Progenitor cell of endocrine pancreas (in vitro differentiated cells): ENCODE measurements at regions not wholly inside any gene's neighbourhood (a gene's known extent, or its start where the extent isn't known, plus 50 kb on each side); places are given as distances from the start of the nearest gene placed in this dataset.

Source experiments
- DNase-seq: peaks from one replicate; pipeline ENCODE4 v3.0.0; 2021; ENCODE audit warnings: low spot score; ENCODE audit not compliant: unreplicated experiment
- H3K27ac Mint-ChIP-seq: 2 replicates; pipeline ENCODE4 v1.8.0; 2021; ENCODE audit warnings: mild to moderate bottlenecking, moderate library complexity, mixed read lengths
- H3K27me3 Mint-ChIP-seq: 2 replicates; pipeline ENCODE4 v1.8.0; 2021; ENCODE audit warnings: mixed read lengths
- H3K36me3 Mint-ChIP-seq: 2 replicates; pipeline ENCODE4 v1.8.0; 2022; ENCODE audit warnings: mixed read lengths; ENCODE audit not compliant: insufficient read depth
- H3K4me1 Mint-ChIP-seq: 2 replicates; pipeline ENCODE4 v1.8.0; 2021; ENCODE audit warnings: low read depth, mixed read lengths
- H3K4me3 Mint-ChIP-seq: 2 replicates; pipeline ENCODE4 v1.8.0; 2021; ENCODE audit warnings: low read depth, mild to moderate bottlenecking, moderate library complexity, mixed read lengths
- H3K9me3 Mint-ChIP-seq: 2 replicates; pipeline ENCODE4 v1.8.0; 2021; ENCODE audit warnings: low read depth, mixed read lengths
- TF ChIP-seq, protein P1 (sequence below): fragments of 200-600 bp; sonication (generic); IDR thresholded peaks from one replicate; pipeline ENCODE4 v1.5.0; 2021; ENCODE audit warnings: antibody characterized with exemption, mild to moderate bottlenecking; ENCODE audit not compliant: unreplicated experiment

DNA sequence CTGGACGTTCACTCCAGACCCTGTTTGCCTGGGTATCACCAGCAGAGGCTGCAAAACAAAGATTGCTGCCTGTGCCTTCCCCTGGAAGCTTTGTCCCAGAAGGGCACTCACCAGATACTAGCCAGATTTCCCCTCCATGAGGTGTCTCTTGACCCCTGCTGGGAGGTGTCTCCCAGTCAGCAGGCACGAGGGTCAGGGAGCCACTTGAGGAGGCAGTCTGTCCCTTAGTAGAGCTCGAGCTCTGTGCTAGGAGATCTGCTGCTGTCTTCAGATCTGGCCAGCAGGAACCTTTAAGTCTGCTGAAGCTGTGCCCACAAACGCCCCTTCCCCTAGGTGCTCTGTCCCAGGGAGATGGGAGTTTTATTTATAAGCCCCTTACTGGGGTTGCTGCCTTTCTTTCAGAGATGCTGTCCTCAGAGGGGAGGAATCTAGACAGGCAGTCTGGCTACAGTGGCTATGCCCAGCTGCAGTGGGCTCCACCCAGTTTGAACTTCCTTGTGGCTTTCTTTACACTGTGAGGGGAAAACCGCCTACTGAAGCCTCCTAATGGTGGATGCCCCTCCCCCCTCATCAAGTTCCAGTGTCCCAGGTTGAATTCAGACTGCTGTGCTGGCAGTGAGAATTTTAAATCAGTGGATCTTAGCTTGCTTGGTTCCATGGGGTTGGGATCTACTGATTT lies 253.9 kb downstream of the SPATA31D1 start:
- H3K4me3 Mint-ChIP-seq = no peak overlapping the region
- TF ChIP-seq, protein P1, sequence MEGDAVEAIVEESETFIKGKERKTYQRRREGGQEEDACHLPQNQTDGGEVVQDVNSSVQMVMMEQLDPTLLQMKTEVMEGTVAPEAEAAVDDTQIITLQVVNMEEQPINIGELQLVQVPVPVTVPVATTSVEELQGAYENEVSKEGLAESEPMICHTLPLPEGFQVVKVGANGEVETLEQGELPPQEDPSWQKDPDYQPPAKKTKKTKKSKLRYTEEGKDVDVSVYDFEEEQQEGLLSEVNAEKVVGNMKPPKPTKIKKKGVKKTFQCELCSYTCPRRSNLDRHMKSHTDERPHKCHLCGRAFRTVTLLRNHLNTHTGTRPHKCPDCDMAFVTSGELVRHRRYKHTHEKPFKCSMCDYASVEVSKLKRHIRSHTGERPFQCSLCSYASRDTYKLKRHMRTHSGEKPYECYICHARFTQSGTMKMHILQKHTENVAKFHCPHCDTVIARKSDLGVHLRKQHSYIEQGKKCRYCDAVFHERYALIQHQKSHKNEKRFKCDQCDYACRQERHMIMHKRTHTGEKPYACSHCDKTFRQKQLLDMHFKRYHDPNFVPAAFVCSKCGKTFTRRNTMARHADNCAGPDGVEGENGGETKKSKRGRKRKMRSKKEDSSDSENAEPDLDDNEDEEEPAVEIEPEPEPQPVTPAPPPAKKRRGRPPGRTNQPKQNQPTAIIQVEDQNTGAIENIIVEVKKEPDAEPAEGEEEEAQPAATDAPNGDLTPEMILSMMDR = no peak
- no peak for DNase-seq
- H3K9me3 Mint-ChIP-seq = peaks cover 38% of the 10 kb centered on the region
- no peaks in the 10 kb centered on the region for H3K27me3 Mint-ChIP-seq
- no peaks in the 10 kb centered on the region for H3K4me1 Mint-ChIP-seq
- peaks cover 7% of the 10 kb centered on the region for H3K36me3 Mint-ChIP-seq
- H3K27ac Mint-ChIP-seq = no peak overlapping the region

DNA sequence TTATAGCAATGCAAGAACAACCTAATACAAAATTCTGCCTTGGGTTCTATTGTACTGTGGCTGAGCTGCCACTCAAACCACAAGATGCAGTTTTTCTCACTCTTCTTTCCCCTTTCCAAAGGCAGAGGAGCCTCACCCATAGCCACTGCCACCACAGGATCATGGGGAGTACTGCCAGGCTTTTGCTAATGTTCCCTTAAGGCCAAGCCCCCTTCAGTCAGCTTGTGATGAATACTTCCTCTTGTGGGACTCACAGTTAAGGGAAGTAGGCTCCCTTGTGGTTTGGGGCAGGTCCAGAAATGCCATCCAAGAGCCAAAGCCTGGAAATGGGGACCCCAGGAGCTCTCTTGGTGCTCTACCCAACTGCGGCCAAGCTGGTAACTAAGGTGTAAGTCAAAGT lies 258.7 kb downstream of the SPATA31D1 start:
- Mint-ChIP-seq H3K9me3 (peaks cover 12% of the 10 kb centered on the region), H3K27ac (no peak overlapping the region), H3K4me3 (no peak overlapping the region), H3K4me1 (no peaks in the 10 kb centered on the region), H3K36me3 (no peaks in the 10 kb centered on the region), H3K27me3 (no peaks in the 10 kb centered on the region)
- TF ChIP-seq, protein P1 = no peak
- no peak for DNase-seq

DNA sequence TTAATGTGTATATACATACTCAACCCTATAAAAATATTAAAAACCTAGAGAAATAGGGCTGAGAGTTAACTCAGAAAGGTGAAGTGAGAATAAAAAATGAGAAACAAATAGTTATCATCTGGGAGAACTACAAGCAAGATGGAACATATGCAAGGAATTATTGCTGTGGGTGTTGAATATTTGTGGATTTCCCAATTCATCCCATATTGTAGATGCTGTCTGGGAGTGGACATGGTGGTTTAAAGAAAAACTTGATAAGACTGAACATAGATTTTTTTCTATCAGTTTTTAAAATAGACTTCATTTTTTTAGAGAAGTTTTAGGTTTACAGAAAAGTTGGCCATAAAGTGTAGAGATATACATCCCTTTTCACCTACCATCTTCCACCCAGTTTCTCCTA lies 263.5 kb downstream of the SPATA31D1 start:
- Mint-ChIP-seq H3K27me3 (no peaks in the 10 kb centered on the region), H3K4me1 (peaks cover 2% of the 10 kb centered on the region), H3K4me3 (no peak overlapping the region), H3K36me3 (no peaks in the 10 kb centered on the region), H3K9me3 (peaks cover 3% of the 10 kb centered on the region), H3K27ac (no peak overlapping the region)
- no peak for DNase-seq
- TF ChIP-seq, protein P1 = no peak

DNA sequence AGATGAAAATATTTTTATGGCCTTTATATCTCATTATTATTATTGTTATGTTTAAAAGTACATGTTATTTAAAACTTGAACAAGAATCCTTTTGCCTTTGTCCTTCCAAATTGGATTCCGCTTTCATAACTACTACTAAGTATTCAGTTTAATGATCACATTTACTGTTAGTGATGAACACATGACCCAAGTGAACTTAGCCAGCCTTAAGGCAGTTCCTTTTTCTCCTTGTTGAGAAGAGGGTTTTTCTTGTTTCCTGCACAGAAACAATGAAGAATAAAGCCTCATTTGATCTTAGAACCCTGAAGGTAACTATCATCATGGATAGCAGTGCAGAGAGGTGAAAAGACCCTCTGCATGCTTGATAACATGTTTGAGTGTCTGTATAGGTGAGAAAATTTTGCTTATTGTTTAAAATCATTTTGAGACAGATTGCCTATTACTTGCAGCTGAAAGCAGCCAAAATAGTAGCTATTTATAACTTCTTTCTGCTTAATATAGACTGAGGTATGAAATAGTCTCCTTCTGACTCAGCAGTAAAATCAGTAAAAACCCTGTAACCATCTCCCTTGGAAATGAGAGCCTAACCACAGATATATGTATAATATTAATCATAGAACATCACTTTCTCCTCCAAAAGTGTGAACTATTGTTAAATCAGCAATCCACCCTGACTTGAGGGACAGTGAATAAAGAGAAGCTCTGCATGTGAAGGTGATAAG lies 266.2 kb downstream of the SPATA31D1 start:
- DNase-seq = no peak
- H3K36me3 Mint-ChIP-seq = no peaks in the 10 kb centered on the region
- no peaks in the 10 kb centered on the region for H3K27me3 Mint-ChIP-seq
- no peak overlapping the region for H3K4me3 Mint-ChIP-seq
- TF ChIP-seq, protein P1 = no peak
- peaks cover 3% of the 10 kb centered on the region for H3K9me3 Mint-ChIP-seq
- no peak overlapping the region for H3K27ac Mint-ChIP-seq
- H3K4me1 Mint-ChIP-seq = peaks cover 2% of the 10 kb centered on the region

DNA sequence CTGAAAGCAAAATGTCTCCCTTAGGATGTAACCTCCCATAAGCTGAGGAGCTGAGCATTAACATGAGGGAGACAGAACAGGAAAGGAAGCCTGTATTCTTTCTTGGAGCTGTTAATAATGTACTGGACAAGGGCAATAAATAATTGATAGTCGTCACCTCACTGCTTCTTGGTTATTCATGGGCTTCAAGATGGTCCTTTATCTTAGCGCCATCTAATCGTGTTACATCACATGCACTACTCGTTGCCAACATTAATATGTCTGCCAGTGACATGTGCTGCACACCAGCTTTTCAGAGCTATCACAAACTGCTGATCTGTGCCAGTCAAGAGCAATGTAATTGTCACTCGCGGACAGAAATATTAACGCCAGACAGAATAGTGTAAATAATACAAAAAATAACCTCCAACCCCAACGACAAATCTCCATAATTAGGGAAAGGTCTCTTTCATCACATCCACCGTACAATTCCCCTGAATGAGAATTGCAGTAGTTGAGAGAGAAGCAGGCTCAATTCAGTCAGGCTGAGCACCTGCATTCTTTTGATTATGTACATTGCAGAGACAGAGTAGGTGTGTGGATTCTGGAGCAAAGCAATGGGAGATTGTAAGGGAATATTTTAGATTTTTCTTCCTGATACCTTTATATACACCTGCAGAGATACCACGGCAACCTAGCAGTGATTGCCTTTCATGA lies 267.1 kb downstream of the SPATA31D1 start:
- H3K4me3 Mint-ChIP-seq = no peak overlapping the region
- H3K36me3 Mint-ChIP-seq = no peaks in the 10 kb centered on the region
- H3K27ac Mint-ChIP-seq = no peak overlapping the region
- H3K9me3 Mint-ChIP-seq = no peaks in the 10 kb centered on the region
- H3K4me1 Mint-ChIP-seq = peaks cover 7% of the 10 kb centered on the region
- no peak for DNase-seq
- H3K27me3 Mint-ChIP-seq = no peaks in the 10 kb centered on the region
- TF ChIP-seq, protein P1 = no peak
